ENCODE measurements at regions not wholly inside any gene's neighbourhood (a gene's known extent, or its start where the extent isn't known, plus 50 kb on each side); places are given as distances from the start of the nearest gene placed in this dataset.

DNA sequence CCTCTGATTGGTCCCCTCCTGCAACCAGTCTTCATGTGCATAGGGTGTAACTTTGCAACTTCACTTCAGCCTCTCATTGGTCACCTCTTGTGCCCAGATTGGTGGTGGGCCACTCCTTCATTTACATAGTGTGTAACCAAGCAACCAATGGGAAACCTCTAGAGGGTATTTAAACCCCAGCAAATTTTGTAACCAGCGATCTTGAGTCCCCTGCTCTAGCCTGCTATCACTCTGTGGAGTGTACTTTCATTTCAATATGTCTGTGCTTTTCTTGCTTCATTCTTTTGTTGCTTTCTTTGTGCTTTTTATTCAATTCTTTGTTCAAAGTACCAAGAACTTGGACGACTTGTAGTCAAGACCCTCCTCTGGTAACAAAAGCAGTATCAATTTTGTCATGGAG, 1336.9 kb upstream of the SPRY2 start:
- no peak for FAIRE-seq
- no peaks in the 10 kb centered on the region for H3K9me3 ChIP-seq

DNA sequence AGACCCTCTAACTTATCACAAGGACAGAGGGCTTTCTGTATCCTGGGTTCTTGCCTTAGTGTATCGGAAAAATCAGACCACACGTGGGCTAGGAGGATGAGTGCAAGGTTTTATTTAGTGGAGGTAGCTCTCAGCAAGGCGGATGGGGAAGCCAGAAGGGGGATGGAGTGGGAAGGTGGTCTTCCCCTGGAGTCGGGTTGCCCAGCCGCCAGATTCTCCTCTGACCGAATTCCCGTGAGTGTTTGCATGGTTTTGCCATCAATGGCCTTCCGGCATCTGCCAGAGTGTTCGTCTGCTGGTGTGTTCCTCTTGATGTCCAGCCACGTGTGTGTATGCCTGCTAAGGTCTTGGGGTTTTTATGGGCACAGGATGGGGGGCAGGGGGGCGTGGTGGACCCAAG, 1335.1 kb upstream of the SPRY2 start:
- no peak for FAIRE-seq
- no peak overlapping the region for H3K4me3 ChIP-seq
- no peaks in the 10 kb centered on the region for H3K9me3 ChIP-seq
- ATAC-seq, result no peak
- CTCF ChIA-PET, result no interaction called here
- POLR2A ChIA-PET, result no interaction called here
- no peak overlapping the region for H3K27ac ChIP-seq
- H3K4me1 ChIP-seq, result no peaks in the 10 kb centered on the region
- WGBS (ENCODE audit: missing lambda C conversion rate), result 32% methylated on average over 7 of the region's 11 CpGs
- no peak for DNase-seq (ENCODE audit: low read depth in 1 of 2, low spot score in 1 of 2)
- H3K4me2 ChIP-seq, result no peak overlapping the region
- TF ChIP-seq, protein P1, sequence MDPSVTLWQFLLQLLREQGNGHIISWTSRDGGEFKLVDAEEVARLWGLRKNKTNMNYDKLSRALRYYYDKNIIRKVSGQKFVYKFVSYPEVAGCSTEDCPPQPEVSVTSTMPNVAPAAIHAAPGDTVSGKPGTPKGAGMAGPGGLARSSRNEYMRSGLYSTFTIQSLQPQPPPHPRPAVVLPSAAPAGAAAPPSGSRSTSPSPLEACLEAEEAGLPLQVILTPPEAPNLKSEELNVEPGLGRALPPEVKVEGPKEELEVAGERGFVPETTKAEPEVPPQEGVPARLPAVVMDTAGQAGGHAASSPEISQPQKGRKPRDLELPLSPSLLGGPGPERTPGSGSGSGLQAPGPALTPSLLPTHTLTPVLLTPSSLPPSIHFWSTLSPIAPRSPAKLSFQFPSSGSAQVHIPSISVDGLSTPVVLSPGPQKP (IDR thresholded peaks at IDR 0.05; ENCODE audit: low read depth, low read length), result no peak
- TF ChIP-seq RAD21 (conservative IDR thresholded peaks at IDR 0.05 in 1 of 2, IDR thresholded peaks at IDR 0.05 in 1 of 2) (no peak), JUNB (IDR thresholded peaks at IDR 0.05) (no peak), ZSCAN20 (CRISPR knock-in tag; IDR thresholded peaks at IDR 0.05) (no peak), HOXB13 (CRISPR knock-in tag; IDR thresholded peaks at IDR 0.05; ENCODE audit: low read depth) (no peak), MYC (IDR thresholded peaks at IDR 0.05; ENCODE audit: borderline replicate concordance, low read length) (no peak), EHF (CRISPR knock-in tag; IDR thresholded peaks at IDR 0.05) (no peak), POLR2AphosphoS2 (conservative IDR thresholded peaks at IDR 0.05; ENCODE audit: low read length) (no peak), GATA3 (IDR thresholded peaks at IDR 0.05; ENCODE audit: borderline replicate concordance) (no peak), SREBF2 (IDR thresholded peaks at IDR 0.05) (no peak), CEBPB (IDR thresholded peaks at IDR 0.05) (no peak), CHD4 (IDR thresholded peaks at IDR 0.05; ENCODE audit: borderline replicate concordance) (no peak), ZNF302 (CRISPR knock-in tag; IDR thresholded peaks at IDR 0.05) (no peak), FOXS1 (CRISPR knock-in tag; IDR thresholded peaks at IDR 0.05) (no peak)
- TF ChIP-seq, protein P2, sequence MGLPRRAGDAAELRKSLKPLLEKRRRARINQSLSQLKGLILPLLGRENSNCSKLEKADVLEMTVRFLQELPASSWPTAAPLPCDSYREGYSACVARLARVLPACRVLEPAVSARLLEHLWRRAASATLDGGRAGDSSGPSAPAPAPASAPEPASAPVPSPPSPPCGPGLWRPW (IDR thresholded peaks at IDR 0.05), result no peak
- TF ChIP-seq, protein P3, sequence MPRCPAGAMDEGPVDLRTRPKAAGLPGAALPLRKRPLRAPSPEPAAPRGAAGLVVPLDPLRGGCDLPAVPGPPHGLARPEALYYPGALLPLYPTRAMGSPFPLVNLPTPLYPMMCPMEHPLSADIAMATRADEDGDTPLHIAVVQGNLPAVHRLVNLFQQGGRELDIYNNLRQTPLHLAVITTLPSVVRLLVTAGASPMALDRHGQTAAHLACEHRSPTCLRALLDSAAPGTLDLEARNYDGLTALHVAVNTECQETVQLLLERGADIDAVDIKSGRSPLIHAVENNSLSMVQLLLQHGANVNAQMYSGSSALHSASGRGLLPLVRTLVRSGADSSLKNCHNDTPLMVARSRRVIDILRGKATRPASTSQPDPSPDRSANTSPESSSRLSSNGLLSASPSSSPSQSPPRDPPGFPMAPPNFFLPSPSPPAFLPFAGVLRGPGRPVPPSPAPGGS (IDR thresholded peaks at IDR 0.05), result no peak

More for the DNA sequence above, 1336.9 kb upstream of the SPRY2 start:
- no peak overlapping the region for H3K4me3 ChIP-seq
- ATAC-seq, result no peak
- no peak for DNase-seq (ENCODE audit: low read depth in 1 of 2, low spot score in 1 of 2)
- no peak for TF ChIP-seq ESRRA (IDR thresholded peaks at IDR 0.05; ENCODE audit: borderline replicate concordance, low read length)
- TF ChIP-seq HOXA7 (CRISPR knock-in tag; IDR thresholded peaks at IDR 0.05), result no peak
- no peak for TF ChIP-seq POLR2AphosphoS2 (conservative IDR thresholded peaks at IDR 0.05; ENCODE audit: low read length)
- TF ChIP-seq, protein P2 (IDR thresholded peaks at IDR 0.05), result no peak
- TF ChIP-seq MYC (IDR thresholded peaks at IDR 0.05; ENCODE audit: borderline replicate concordance, low read length), result no peak
- TF ChIP-seq RCOR1 (IDR thresholded peaks at IDR 0.05; ENCODE audit: low read depth, low read length), result no peak
- no peak for TF ChIP-seq FOXS1 (CRISPR knock-in tag; IDR thresholded peaks at IDR 0.05)
- TF ChIP-seq HDAC2 (IDR thresholded peaks at IDR 0.05), result no peak
- TF ChIP-seq CHD2 (IDR thresholded peaks at IDR 0.05; ENCODE audit: low read length, partially characterized antibody), result no peak
- TF ChIP-seq, protein P4, sequence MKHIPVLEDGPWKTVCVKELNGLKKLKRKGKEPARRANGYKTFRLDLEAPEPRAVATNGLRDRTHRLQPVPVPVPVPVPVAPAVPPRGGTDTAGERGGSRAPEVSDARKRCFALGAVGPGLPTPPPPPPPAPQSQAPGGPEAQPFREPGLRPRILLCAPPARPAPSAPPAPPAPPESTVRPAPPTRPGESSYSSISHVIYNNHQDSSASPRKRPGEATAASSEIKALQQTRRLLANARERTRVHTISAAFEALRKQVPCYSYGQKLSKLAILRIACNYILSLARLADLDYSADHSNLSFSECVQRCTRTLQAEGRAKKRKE (CRISPR knock-in tag; IDR thresholded peaks at IDR 0.05; ENCODE audit: low read depth), result no peak
- TF ChIP-seq KDM5A (IDR thresholded peaks at IDR 0.05), result no peak
- TF ChIP-seq SREBF2 (IDR thresholded peaks at IDR 0.05), result no peak
- no peak for TF ChIP-seq FOSL2 (IDR thresholded peaks at IDR 0.05)
- no peak for TF ChIP-seq FOSL2 (CRISPR knock-in tag; IDR thresholded peaks at IDR 0.05)
- no peak for TF ChIP-seq CBX2 (IDR thresholded peaks at IDR 0.05; ENCODE audit: borderline replicate concordance, low read depth)
- TF ChIP-seq EP300 (IDR thresholded peaks at IDR 0.05), result no peak
- ChIA-PET CTCF (no interaction called here), POLR2A (no interaction called here)
- H3K27ac ChIP-seq, result no peak overlapping the region
- H3K4me2 ChIP-seq, result no peak overlapping the region
- H3K4me1 ChIP-seq, result no peaks in the 10 kb centered on the region
- 0% methylated on average over 2 of the region's 2 CpGs for WGBS (ENCODE audit: missing lambda C conversion rate)

Measured in A549 (cell line).